DMS 273 (cell line): ENCODE measurements at regions not wholly inside any gene's neighbourhood (a gene's known extent, or its start where the extent isn't known, plus 50 kb on each side); places are given as distances from the start of the nearest gene placed in this dataset.

ENCODE experiments used
- DNase-seq: peaks from one replicate; lab custom pipeline; 2025; ENCODE audit not compliant: unreplicated experiment; lab: John Stamatoyannopoulos, UW

- DNase-seq: no peak
These were observed 386.3 kb downstream of the MRPS30 start for GRCh38 chr5:45195026-45195425.
